Right ventricle myocardium inferior (tissue), 1 donor: ENCODE measurements at regions not wholly inside any gene's neighbourhood (a gene's known extent, or its start where the extent isn't known, plus 50 kb on each side); places are given as distances from the start of the nearest gene placed in this dataset.
"Not testable (repeated sequence)": the region's sequence is repeated elsewhere in the genome, so short reads cannot be mapped to it uniquely, and the experiment has no call there.

ENCODE experiments used
- ATAC-seq: fragments of 200-7000 bp; cut with Tn5 transposase; one replicate; pipeline ENCODE4 v1.9.1; 2020; ENCODE audit warnings: mild to moderate bottlenecking, moderate library complexity
- DNase-seq: peaks from one replicate; pipeline ENCODE4 v3.0.0; 2021; ENCODE audit errors: missing footprints
- intact Hi-C: fragments of 100-400 bp; cut with DNase I; formaldehyde crosslinking; loops from one replicate; pipeline ENCODE4 v1.11.0; 2022
- donor health status: DM: no; HTN: yes; CAD: no; lungs with severe emphysema.

- ATAC-seq (no peak), DNase-seq (no peak)
- intact Hi-C loops: no loop called here
Measured at GRCh38 chr7:118855290-118855689, 630.8 kb downstream of the ANKRD7 start.

GRCh38 chr7:118858651-118859149 is 634.2 kb downstream of the ANKRD7 start:
- DNase-seq (peak; percentile 35), ATAC-seq (no peak)
- intact Hi-C loops: no loop called here

GRCh38 chr7:118861581-118861980 is 637.1 kb downstream of the ANKRD7 start:
- no peak for ATAC-seq
- DNase-seq: no peak
- intact Hi-C loops: no loop called here

GRCh38 chr7:118862740-118863139 is 638.2 kb downstream of the ANKRD7 start:
- DNase-seq: no peak
- ATAC-seq: no peak
- intact Hi-C loops: no loop called here

DNA sequence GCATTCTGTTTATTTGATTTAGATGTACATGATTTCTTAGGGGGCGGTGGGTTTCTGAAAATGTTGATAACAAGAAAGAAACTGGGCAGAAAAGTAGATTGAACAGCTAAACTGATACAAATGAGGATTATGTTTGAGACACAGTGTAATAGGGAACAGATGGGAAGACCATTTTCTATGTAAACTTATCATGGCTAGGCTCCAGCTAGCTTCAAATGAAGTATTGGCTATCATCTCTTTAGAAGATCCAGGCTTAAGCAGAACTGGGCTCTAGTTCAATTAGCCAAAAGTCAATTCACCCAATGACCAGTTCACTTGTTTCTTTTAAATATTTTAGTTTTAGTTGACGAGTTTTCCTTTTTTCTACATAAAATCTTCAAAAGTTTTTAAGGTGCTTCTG is 639.5 kb downstream of the ANKRD7 start:
- ATAC-seq: no peak

DNA sequence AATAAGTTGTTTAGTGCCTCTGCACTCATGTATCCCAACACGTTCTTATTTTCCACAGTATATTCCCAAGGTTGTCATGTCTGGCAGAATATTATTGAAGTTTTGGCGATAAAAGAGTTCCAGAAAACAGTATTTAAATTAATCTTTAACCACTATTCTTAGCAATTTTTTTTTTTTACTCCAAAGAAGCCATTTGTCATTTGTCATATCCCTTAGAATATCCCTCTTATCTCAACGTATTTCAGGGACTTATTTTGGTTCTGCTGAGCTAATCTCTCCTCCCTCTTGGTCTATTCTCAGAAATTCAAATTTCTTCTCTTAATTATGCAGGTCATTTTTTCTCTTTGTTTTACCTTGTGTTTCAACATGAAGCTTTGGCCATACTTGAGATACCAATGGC is 643.4 kb downstream of the ANKRD7 start:
- DNase-seq (no peak), ATAC-seq (no peak)
- intact Hi-C loops: no loop called here

More for the DNA sequence above, 639.5 kb downstream of the ANKRD7 start:
- intact Hi-C loops: no loop called here
- no peak for DNase-seq

- intact Hi-C loops, DNase-seq, ATAC-seq: not testable (repeated sequence)
Measured at GRCh38 chr7:118869141-118869540, 644.6 kb downstream of the ANKRD7 start.

- no peak for DNase-seq
- intact Hi-C loops: no loop called here
- no peak for ATAC-seq
Measured at GRCh38 chr7:118870187-118870586, 645.7 kb downstream of the ANKRD7 start.

GRCh38 chr7:118872568-118872967 is 648.1 kb downstream of the ANKRD7 start:
- intact Hi-C loops: no loop called here
- no peak for ATAC-seq

DNA sequence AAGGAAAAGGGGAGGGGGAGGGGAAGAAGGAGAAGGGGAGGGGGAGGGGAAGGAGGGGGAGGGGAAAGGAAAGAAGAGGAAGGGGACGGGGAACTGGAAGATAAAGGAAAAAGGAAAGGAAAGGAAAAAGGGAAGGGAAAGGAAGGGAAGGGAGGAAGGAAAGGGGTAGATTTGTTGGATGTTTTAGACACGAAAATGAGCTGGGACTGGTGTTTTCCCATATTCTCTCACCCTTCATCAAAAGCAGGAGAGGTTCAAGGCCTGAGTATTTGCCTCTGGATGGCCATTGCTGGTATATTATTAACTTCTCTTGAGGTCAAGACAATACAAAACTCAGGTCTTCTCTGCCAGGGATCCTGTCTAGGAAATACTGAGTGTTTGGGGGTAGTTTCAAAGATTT is 652.7 kb downstream of the ANKRD7 start:
- intact Hi-C loops: no loop called here

More at GRCh38 chr7:118872568-118872967, 648.1 kb downstream of the ANKRD7 start:
- DNase-seq: no peak

DNA sequence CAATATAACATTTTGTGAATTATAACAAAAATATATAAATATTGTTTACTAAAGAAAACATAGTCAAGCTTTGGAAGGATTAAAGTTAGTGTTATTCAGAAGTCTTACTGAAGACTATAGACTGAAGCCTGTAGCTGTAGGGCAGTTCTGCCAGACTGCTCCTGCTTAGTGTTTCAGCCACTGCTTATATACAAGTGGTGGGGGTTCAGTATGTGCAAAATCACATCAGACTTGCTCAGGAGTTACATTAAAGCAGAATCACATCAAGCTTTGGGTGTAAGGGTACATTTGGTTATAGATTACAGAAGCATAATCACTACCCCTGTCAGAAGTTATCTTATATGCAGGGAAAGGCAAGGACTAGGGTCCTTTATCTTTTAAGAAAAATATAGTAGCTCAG is 653.8 kb downstream of the ANKRD7 start:
- intact Hi-C loops: no loop called here
- no peak for ATAC-seq

More for the DNA sequence above, 652.7 kb downstream of the ANKRD7 start:
- ATAC-seq (no peak), DNase-seq (no peak)

DNA sequence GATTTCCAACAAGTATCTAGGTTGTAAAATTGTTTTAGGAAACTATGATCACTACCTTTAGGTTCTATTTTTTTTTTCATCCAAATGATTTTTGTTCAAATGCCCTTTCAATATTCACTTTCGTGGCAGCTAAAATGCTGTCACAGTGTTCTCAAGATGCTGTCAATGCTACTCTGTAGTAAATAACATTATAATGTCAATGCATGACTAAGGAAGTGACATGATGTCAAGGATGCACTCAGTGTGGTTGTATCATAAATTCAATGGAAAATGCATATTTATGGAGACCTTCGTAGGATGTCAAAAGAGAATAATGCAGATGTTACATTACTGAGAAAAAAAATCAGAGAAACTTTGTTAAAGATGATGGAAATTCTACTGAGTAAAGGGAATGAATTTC is 673.8 kb downstream of the ANKRD7 start:
- DNase-seq (no peak), ATAC-seq (no peak)
- intact Hi-C loops: no loop called here

More for the DNA sequence above, 653.8 kb downstream of the ANKRD7 start:
- DNase-seq: no peak

DNA sequence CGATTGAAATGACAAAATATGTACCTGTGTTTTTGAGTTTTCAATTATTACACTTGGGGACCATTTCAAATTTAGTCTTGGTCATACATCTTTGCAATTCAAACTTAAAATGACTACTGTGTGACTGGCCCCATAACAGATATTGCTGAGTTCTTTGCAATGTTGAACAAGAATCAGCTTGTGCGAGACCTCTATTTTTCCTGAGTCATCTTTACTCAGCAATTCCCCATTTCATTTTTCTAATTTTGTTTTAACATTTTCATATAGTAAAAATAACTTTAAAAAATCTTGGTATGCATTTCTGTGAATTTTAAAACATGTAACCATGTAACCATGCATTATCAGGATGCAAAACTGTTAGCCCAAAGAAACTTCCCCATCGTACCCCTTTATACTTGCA is 678.1 kb downstream of the ANKRD7 start:
- no peak for ATAC-seq
- intact Hi-C loops: no loop called here
- DNase-seq: no peak

- intact Hi-C loops: no loop called here
- ATAC-seq (no peak), DNase-seq (peak; percentile 50)
Measured at GRCh38 chr7:118907911-118908527, 683.5 kb downstream of the ANKRD7 start.

- not testable (repeated sequence) for DNase-seq, ATAC-seq
- intact Hi-C loops: loop anchor here (5.0 kb wide), 1 partner anchor 261 kb away; no protein-coding TSS in a partner anchor
Measured at GRCh38 chr7:118916120-118916519, 691.6 kb downstream of the ANKRD7 start.

- DNase-seq: no peak
- intact Hi-C loops: loop anchor here (5.0 kb wide), 1 partner anchor 259 kb away; no protein-coding TSS in a partner anchor
- ATAC-seq: no peak
Measured at GRCh38 chr7:118918556-118918955, 694.1 kb downstream of the ANKRD7 start.

DNA sequence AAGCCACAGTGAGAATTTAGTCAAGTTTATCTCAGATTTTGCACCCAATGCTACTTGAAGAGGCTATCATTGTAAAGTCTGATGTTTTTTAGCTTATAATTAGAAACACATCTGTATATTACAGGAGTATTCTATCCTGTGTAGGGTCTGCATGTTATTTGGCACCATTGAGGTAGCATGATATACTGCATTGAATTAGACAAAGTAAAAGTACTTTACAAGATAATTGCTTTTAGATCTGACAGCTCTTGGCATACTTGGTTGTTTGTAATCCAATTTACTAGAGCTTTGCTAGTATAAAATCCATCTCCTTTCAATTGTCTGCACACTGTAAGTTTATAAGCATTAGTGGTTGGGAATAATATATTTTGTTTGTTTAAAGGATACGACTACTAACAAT is 714.3 kb downstream of the ANKRD7 start:
- ATAC-seq: no peak
- DNase-seq: no peak
- intact Hi-C loops: no loop called here

DNA sequence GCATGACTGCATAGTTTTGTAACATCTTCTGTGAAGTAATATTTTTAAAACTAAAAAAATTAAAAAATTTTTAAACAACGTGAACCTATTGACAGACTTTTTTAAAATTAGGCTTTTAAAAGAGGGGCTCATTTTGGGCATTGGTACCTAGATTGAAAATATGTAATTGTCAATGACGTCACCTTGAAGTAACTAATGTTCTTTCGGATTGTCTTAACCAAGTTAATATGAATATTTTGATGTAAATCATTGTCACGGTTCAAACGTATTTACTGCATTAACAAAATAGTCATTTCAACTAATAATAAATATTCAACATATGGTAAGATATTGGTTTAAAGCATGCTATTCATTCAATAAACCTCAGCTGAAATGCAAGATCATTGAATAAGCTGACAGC is 719.8 kb downstream of the ANKRD7 start:
- ATAC-seq: no peak
- no peak for DNase-seq
- intact Hi-C loops: no loop called here

- intact Hi-C loops: no loop called here
- DNase-seq: no peak
Measured at GRCh38 chr7:118945911-118946682, 721.6 kb downstream of the ANKRD7 start.

DNA sequence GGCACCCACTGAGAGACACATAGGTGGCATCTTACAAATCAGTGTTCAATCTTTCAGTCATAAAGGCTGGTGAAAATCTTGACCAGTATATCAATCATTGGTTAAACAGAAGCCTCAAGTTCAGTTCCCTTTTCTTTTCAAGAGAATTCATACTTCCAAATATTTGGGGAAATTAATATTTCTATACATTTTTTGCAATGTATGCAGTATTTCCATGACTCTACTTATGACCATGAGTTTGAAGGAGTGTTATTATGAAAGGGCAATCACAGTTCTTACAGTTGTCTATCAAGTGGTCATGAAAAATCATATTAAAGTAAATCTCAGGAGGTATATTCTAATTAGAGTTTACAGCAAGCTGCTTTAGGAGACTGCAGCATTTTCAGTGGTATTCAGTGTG is 724.0 kb downstream of the ANKRD7 start:
- intact Hi-C loops: no loop called here
- DNase-seq (no peak), ATAC-seq (no peak)

More at GRCh38 chr7:118945911-118946682, 721.6 kb downstream of the ANKRD7 start:
- ATAC-seq: no peak
